ENCODE measurements at regions not wholly inside any gene's neighbourhood (a gene's known extent, or its start where the extent isn't known, plus 50 kb on each side); places are given as distances from the start of the nearest gene placed in this dataset.

GRCh38 chr15:88993662-88994061, 80.5 kb upstream of the MFGE8 start:
- TF ChIP-seq CTCF (IDR thresholded peaks at IDR 0.05; ENCODE audit: low read depth, low read length) (no peak), EZH2phosphoT487 (IDR thresholded peaks at IDR 0.05; ENCODE audit: low read depth) (no peak)

All from OCI-LY3 (cell line).